Neural progenitor cell (in vitro differentiated cells): ENCODE measurements at regions not wholly inside any gene's neighbourhood (a gene's known extent, or its start where the extent isn't known, plus 50 kb on each side); places are given as distances from the start of the nearest gene placed in this dataset.

ENCODE experiments used
- CTCF ChIP-seq: fragments of 200-600 bp; sonication (generic); IDR thresholded peaks from 2 replicates; pipeline ENCODE4 v1.5.1; 2017; ENCODE audit warnings: antibody characterized with exemption, mild to moderate bottlenecking
- EZH2 ChIP-seq: fragments of 200-600 bp; sonication (generic); IDR thresholded peaks from 2 replicates; pipeline ENCODE4 v1.6.1; 2017; ENCODE audit warnings: antibody characterized with exemption, mild to moderate bottlenecking, moderate library complexity

DNA sequence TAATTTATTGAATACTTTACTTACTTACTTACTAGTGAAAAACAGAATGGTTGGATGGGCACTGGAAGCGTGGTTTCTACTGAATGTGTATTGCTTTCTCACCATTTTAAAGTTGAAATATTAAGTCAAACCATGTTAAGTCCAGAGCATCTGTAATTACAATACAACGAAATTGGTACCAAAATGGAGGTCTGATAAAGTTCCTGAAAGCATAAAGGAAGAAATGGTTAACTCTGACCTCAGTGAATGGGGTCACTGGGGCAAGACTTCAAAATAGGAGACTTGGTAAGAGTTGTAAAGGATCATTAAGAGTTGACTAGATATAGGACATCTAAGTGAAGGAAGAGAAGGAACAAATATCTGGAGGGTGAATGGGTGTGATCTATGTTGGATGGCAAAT is 237.1 kb downstream of the MAF start:
- no peak for TF ChIP-seq CTCF
- TF ChIP-seq EZH2, result no peak
